HS-5 (cell line): ENCODE measurements at regions not wholly inside any gene's neighbourhood (a gene's known extent, or its start where the extent isn't known, plus 50 kb on each side); places are given as distances from the start of the nearest gene placed in this dataset.
"Not testable (repeated sequence)": the region's sequence is repeated elsewhere in the genome, so short reads cannot be mapped to it uniquely, and the experiment has no call there.

Experiments used
- DNase-seq: peaks from one replicate; pipeline ENCODE4 v3.0.0-alpha.2; 2012; ENCODE audit warnings: low read depth

- no peak for DNase-seq
These were observed 666.6 kb upstream of the SLC35B3 start for GRCh38 chr6:9101920-9102319.

GRCh38 chr6:9100869-9101580 is 665.7 kb upstream of the SLC35B3 start:
- DNase-seq = no peak

GRCh38 chr6:9095729-9096128 is 660.4 kb upstream of the SLC35B3 start:
- DNase-seq = no peak

GRCh38 chr6:9095137-9095536 is 659.8 kb upstream of the SLC35B3 start:
- DNase-seq = no peak

- DNase-seq = no peak
These were observed 654.4 kb upstream of the SLC35B3 start for GRCh38 chr6:9089724-9090123.

- DNase-seq = no peak
These were observed 652.1 kb upstream of the SLC35B3 start for GRCh38 chr6:9087470-9087869.

- DNase-seq = no peak
These were observed 651.0 kb upstream of the SLC35B3 start for GRCh38 chr6:9086331-9086730.

GRCh38 chr6:9085709-9086070 is 650.3 kb upstream of the SLC35B3 start:
- DNase-seq = no peak

GRCh38 chr6:9085054-9085708 is 649.8 kb upstream of the SLC35B3 start:
- no peak for DNase-seq

GRCh38 chr6:9083108-9083507 is 647.8 kb upstream of the SLC35B3 start:
- no peak for DNase-seq

GRCh38 chr6:9066726-9067125 is 631.4 kb upstream of the SLC35B3 start:
- DNase-seq = no peak

- DNase-seq = no peak
These were observed 628.8 kb upstream of the SLC35B3 start for GRCh38 chr6:9064156-9064555.

- DNase-seq = no peak
These were observed 627.3 kb upstream of the SLC35B3 start for GRCh38 chr6:9062596-9062995.

- DNase-seq = no peak
These were observed 622.6 kb upstream of the SLC35B3 start for GRCh38 chr6:9057937-9058336.

GRCh38 chr6:9056556-9056955 is 621.2 kb upstream of the SLC35B3 start:
- no peak for DNase-seq

- DNase-seq = no peak
These were observed 609.1 kb upstream of the SLC35B3 start for GRCh38 chr6:9044426-9044825.

- DNase-seq = no peak
These were observed 605.4 kb upstream of the SLC35B3 start for GRCh38 chr6:9040718-9041117.

GRCh38 chr6:9039258-9039657 is 603.9 kb upstream of the SLC35B3 start:
- no peak for DNase-seq

- no peak for DNase-seq
These were observed 592.7 kb upstream of the SLC35B3 start for GRCh38 chr6:9028086-9028485.

- no peak for DNase-seq
These were observed 590.5 kb upstream of the SLC35B3 start for GRCh38 chr6:9025796-9026394.

GRCh38 chr6:9025228-9025627 is 589.9 kb upstream of the SLC35B3 start:
- no peak for DNase-seq

- not testable (repeated sequence) for DNase-seq
These were observed 588.9 kb upstream of the SLC35B3 start for GRCh38 chr6:9024246-9024645.

GRCh38 chr6:9020001-9020400 is 584.7 kb upstream of the SLC35B3 start:
- DNase-seq = peak; percentile 33

GRCh38 chr6:9009931-9010330 is 574.6 kb upstream of the SLC35B3 start:
- DNase-seq = no peak
